ENCODE measurements at regions not wholly inside any gene's neighbourhood (a gene's known extent, or its start where the extent isn't known, plus 50 kb on each side); places are given as distances from the start of the nearest gene placed in this dataset.
"Not testable (repeated sequence)": the region's sequence is repeated elsewhere in the genome, so short reads cannot be mapped to it uniquely, and the experiment has no call there.

DNA sequence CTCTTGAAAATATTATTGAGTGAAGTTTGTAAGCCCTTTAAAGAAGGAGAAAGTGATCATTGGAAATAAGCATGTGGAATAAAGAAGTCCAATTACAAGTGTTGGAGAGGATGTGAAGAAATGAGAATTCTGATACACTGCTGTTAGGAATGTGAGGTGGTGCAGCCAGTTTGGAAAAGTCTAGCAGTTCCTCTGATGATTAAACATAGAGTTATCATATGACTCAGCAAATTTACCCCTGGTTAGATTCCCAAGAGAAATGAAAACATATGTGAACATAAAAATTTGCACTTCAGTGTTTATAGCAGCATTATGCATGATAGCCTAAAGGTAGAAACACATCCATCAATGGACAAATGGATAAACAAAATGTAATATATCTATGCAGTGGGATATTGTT, 319.9 kb downstream of the AEBP2 start:
- Mint-ChIP-seq H3K4me1 (peaks cover 5% of the 10 kb centered on the region), H3K27ac (no peak overlapping the region), H3K9me3 (no peaks in the 10 kb centered on the region), H3K27me3 (no peaks in the 10 kb centered on the region), H3K36me3 (no peaks in the 10 kb centered on the region), H3K4me3 (no peak overlapping the region)
- no peak for DNase-seq
- no peak for ATAC-seq (ENCODE audit: low read depth)
- POLR2A ChIA-PET = no interaction called here

- Mint-ChIP-seq H3K27ac (no peak overlapping the region), H3K9me3 (no peaks in the 10 kb centered on the region), H3K4me1 (peaks cover 5% of the 10 kb centered on the region), H3K36me3 (no peaks in the 10 kb centered on the region), H3K27me3 (no peaks in the 10 kb centered on the region), H3K4me3 (no peak overlapping the region)
- DNase-seq (no peak), ATAC-seq (ENCODE audit: low read depth) (no peak)
- POLR2A ChIA-PET = no interaction called here
These were observed 321.3 kb downstream of the AEBP2 start for GRCh38 chr12:19760611-19761010.

DNA sequence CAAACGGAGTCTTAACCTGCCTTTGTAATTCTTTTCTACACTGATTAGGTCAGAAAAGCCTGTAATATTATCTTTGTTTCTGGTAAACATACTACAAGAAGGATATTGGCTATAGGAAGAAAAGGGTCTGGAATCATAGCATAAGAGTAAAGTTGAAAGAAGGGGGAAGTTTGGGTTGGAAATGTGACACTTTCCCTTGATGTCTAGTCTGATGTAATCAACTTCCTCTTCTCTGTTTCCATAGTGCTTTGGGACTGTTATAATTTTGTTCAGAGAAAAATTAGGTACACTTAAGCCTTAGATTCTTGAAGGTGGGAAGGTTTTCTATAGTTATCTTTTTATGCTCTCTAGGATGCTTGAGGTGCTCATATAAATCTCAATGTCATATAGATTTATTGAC, 322.2 kb downstream of the AEBP2 start:
- Mint-ChIP-seq H3K36me3 (no peaks in the 10 kb centered on the region), H3K4me1 (peaks cover 5% of the 10 kb centered on the region), H3K27ac (no peak overlapping the region), H3K4me3 (no peak overlapping the region), H3K27me3 (no peaks in the 10 kb centered on the region), H3K9me3 (no peaks in the 10 kb centered on the region)
- no peak for ATAC-seq (ENCODE audit: low read depth)
- POLR2A ChIA-PET = no interaction called here
- no peak for DNase-seq

DNA sequence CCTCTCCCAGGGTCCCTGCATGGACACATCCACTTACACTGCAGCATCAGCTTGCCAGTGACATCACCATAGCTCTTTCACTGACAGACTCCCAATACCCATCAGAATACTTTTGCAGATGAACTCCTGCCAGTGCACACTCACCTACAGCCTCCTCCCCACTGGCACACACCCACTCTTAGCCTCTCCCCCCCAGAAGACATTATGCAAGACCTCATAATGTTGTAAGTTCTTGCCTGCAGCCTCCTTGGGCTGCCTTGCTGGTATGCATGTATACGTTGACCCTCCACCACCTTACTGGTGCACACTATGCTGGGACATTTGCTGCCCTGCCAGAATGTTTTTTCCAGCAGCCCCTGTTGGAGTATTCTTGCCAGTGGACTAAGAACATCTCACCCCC, 324.2 kb downstream of the AEBP2 start:
- Mint-ChIP-seq H3K27me3 (peaks cover 8% of the 10 kb centered on the region), H3K36me3 (no peaks in the 10 kb centered on the region), H3K9me3 (peaks cover 2% of the 10 kb centered on the region), H3K4me3 (no peak overlapping the region), H3K4me1 (peaks cover 2% of the 10 kb centered on the region), H3K27ac (no peak overlapping the region)
- no peak for DNase-seq
- POLR2A ChIA-PET = no interaction called here
- ATAC-seq (ENCODE audit: low read depth) = no peak

- POLR2A ChIA-PET = no interaction called here
- H3K9me3 Mint-ChIP-seq = peaks cover 2% of the 10 kb centered on the region
- peaks cover 2% of the 10 kb centered on the region for H3K4me1 Mint-ChIP-seq
- DNase-seq (no peak), ATAC-seq (ENCODE audit: low read depth) (no peak)
- H3K27ac Mint-ChIP-seq = no peak overlapping the region
- H3K4me3 Mint-ChIP-seq = no peak overlapping the region
- H3K36me3 Mint-ChIP-seq = no peaks in the 10 kb centered on the region
- peaks cover 8% of the 10 kb centered on the region for H3K27me3 Mint-ChIP-seq
These were observed 325.1 kb downstream of the AEBP2 start for GRCh38 chr12:19764408-19764807.

DNA sequence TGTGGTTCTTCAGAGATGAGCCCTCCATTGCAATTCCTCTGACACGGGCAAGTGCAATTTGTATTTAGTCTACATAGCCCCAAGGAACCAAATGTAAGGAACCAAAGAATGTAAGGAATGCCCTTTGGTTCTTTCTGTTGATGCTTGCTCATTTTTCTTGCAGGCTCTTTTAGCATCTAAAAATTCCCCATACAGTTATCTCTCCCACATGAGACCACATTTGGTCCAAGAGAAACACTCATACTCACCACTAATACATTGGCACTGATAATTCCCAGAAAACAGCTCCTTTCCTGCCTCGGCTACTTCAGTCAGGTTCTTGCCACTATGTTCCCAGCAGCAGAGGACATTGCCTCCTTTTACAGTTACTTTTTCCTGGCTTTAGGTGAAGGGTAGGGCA, 332.6 kb downstream of the AEBP2 start:
- Mint-ChIP-seq H3K27ac (no peak overlapping the region), H3K27me3 (peaks cover 10% of the 10 kb centered on the region), H3K4me3 (no peak overlapping the region), H3K4me1 (no peaks in the 10 kb centered on the region), H3K9me3 (peaks cover 2% of the 10 kb centered on the region), H3K36me3 (no peaks in the 10 kb centered on the region)
- no peak for ATAC-seq (ENCODE audit: low read depth)
- POLR2A ChIA-PET = no interaction called here
- DNase-seq = no peak

DNA sequence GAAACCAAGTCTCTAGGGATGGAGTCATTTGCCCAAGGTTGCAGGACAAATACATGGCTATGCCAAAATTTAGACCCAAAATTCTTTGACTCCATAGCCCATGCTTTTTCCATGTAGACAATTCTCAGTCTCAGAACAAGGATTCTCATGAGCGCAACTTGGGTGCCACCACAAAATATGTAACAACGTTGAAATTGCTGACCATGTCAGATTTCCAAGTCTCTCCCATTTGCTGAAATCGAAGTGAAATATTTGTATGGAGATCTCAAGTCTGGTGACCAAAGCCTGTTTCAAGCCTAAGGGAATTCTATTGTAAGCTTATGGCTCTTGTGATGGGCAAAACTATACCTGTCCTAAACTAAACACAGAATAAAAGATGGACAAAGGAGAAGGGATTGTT, 333.5 kb downstream of the AEBP2 start:
- no peak overlapping the region for H3K4me3 Mint-ChIP-seq
- peaks cover 5% of the 10 kb centered on the region for H3K27me3 Mint-ChIP-seq
- POLR2A ChIA-PET = no interaction called here
- H3K9me3 Mint-ChIP-seq = no peaks in the 10 kb centered on the region
- no peak overlapping the region for H3K27ac Mint-ChIP-seq
- no peak for DNase-seq
- no peaks in the 10 kb centered on the region for H3K4me1 Mint-ChIP-seq
- ATAC-seq (ENCODE audit: low read depth) = no peak
- no peaks in the 10 kb centered on the region for H3K36me3 Mint-ChIP-seq

GRCh38 chr12:19775241-19775640, 335.9 kb downstream of the AEBP2 start:
- DNase-seq (no peak), ATAC-seq (ENCODE audit: low read depth) (no peak)
- Mint-ChIP-seq H3K27ac (no peak overlapping the region), H3K9me3 (no peaks in the 10 kb centered on the region), H3K4me1 (peaks cover 2% of the 10 kb centered on the region), H3K36me3 (no peaks in the 10 kb centered on the region), H3K4me3 (no peak overlapping the region), H3K27me3 (peaks cover 6% of the 10 kb centered on the region)
- POLR2A ChIA-PET = no interaction called here

- H3K4me1 Mint-ChIP-seq; ATAC-seq (ENCODE audit: low read depth); H3K27ac Mint-ChIP-seq; H3K4me3 Mint-ChIP-seq; H3K36me3 Mint-ChIP-seq; DNase-seq; H3K27me3 Mint-ChIP-seq; H3K9me3 Mint-ChIP-seq; POLR2A ChIA-PET: not testable (repeated sequence)
These were observed 336.7 kb downstream of the AEBP2 start for GRCh38 chr12:19775976-19776375.

GRCh38 chr12:19778172-19778571, 338.9 kb downstream of the AEBP2 start:
- H3K27ac Mint-ChIP-seq = no peak overlapping the region

DNA sequence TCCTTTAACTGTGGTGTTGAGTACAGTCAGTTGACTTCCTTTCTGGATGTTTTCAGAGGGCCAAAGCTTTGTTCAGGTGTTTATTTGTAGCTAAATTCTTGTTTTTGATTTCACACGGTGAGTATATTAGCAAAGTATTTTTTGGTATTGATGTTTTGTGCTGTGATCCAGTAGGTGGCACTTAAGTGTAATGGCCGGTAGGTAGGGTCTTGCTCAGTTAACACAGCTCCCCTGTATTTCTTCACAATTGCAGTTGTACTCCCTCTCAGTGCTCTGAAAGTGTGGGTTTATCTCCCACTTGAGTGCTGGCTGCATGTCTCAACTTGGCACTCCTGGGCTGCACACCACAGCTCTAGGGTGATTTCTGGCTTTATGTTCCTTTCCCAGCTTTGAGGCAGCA, 339.5 kb downstream of the AEBP2 start:
- Mint-ChIP-seq H3K9me3 (peaks cover 2% of the 10 kb centered on the region), H3K36me3 (no peaks in the 10 kb centered on the region), H3K4me1 (peaks cover 2% of the 10 kb centered on the region), H3K4me3 (no peak overlapping the region), H3K27ac (no peak overlapping the region), H3K27me3 (peaks cover 3% of the 10 kb centered on the region)
- DNase-seq = no peak
- POLR2A ChIA-PET = no interaction called here
- no peak for ATAC-seq (ENCODE audit: low read depth)

More at GRCh38 chr12:19778172-19778571, 338.9 kb downstream of the AEBP2 start:
- Mint-ChIP-seq H3K27me3 (peaks cover 3% of the 10 kb centered on the region), H3K4me3 (no peak overlapping the region), H3K4me1 (peaks cover 2% of the 10 kb centered on the region), H3K9me3 (peaks cover 2% of the 10 kb centered on the region), H3K36me3 (no peaks in the 10 kb centered on the region)
- ATAC-seq (ENCODE audit: low read depth) (no peak), DNase-seq (no peak)
- POLR2A ChIA-PET = no interaction called here

DNA sequence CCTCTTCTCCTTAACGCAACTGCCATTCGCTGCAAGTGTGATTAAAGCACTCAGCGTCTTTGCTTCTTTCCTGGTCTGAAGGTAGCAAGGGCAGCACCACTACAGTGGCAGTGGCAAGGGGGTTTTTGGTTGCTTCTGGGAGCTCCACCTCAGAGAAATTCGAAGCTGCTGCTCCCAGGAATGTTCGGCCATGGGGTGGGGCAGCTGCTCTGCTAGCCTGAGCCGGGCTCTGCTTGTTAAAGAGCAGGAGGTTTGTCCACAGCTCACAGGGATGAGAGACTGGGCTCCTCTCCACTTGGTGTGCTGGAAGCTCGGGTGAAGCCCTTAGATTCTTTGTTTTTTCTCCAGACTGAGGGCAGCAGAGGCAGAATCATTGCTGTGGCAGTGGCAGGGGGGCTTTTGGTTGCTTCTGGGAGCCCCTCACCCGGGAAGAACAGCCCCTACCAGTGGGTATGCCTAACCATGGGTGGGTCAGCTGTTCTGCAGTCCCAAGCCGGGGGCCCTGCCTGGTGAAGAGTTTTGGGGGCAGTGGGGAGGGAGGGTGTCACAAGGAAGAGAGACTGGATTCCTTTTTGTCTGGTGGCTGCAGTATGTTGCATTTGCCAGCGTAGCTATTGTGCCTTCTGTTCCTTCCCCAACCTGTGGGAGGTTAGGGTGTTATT, 340.2 kb downstream of the AEBP2 start:
- Mint-ChIP-seq H3K9me3 (peaks cover 4% of the 10 kb centered on the region), H3K27me3 (peaks cover 3% of the 10 kb centered on the region), H3K4me3 (no peak overlapping the region), H3K4me1 (peaks cover 2% of the 10 kb centered on the region), H3K27ac (no peak overlapping the region), H3K36me3 (no peaks in the 10 kb centered on the region)
- no peak for ATAC-seq (ENCODE audit: low read depth)
- POLR2A ChIA-PET = no interaction called here
- DNase-seq = no peak

DNA sequence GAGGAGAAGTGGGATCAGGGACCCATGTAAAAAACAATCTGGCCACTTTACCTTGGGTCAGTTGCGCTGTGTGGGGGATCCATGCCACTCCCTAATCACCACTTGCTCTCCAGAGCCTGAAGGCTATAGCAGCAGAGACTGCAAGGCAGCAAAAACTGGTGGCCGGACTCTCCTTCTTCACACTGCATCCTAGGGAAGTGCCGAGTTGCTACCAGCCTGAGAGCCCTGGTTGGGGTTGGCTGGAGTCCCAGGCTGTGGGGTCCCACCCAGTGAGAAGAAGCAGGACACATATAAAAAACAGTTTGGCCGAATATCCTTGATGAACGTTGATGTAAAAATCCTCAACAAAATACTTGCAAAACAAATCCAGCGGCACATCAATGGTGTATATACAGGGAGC, 341.2 kb downstream of the AEBP2 start:
- peaks cover 6% of the 10 kb centered on the region for H3K9me3 Mint-ChIP-seq

GRCh38 chr12:19783547-19784444, 344.5 kb downstream of the AEBP2 start:
- ATAC-seq (ENCODE audit: low read depth) = no peak
- Mint-ChIP-seq H3K27me3 (peaks cover 2% of the 10 kb centered on the region), H3K27ac (no peak overlapping the region)

More for the DNA sequence above, 341.2 kb downstream of the AEBP2 start:
- no peak overlapping the region for H3K4me3 Mint-ChIP-seq
- POLR2A ChIA-PET = no interaction called here
- peaks cover 3% of the 10 kb centered on the region for H3K27me3 Mint-ChIP-seq
- H3K27ac Mint-ChIP-seq = no peak overlapping the region
- H3K36me3 Mint-ChIP-seq = no peaks in the 10 kb centered on the region
- no peak for ATAC-seq (ENCODE audit: low read depth)
- no peak for DNase-seq
- H3K4me1 Mint-ChIP-seq = peaks cover 2% of the 10 kb centered on the region

More at GRCh38 chr12:19783547-19784444, 344.5 kb downstream of the AEBP2 start:
- DNase-seq = no peak
- Mint-ChIP-seq H3K4me1 (no peaks in the 10 kb centered on the region), H3K4me3 (no peak overlapping the region), H3K36me3 (no peaks in the 10 kb centered on the region), H3K9me3 (peaks cover 10% of the 10 kb centered on the region)
- POLR2A ChIA-PET = no interaction called here
